Gastroesophageal sphincter (tissue), 3 donors: ENCODE measurements at regions not wholly inside any gene's neighbourhood (a gene's known extent, or its start where the extent isn't known, plus 50 kb on each side); places are given as distances from the start of the nearest gene placed in this dataset.

Source experiments
- CTCF ChIP-seq, 4 experiments: fragments of 200-600 bp in 2 of 4; fragments of 450-650 bp in 2 of 4; sonication (generic) in 1 of 4; IDR thresholded peaks; one replicate each; pipeline ENCODE4 v1.5.1; 2017 to 2019; ENCODE audit warnings: antibody characterized with exemption in 4 of 4, mild to moderate bottlenecking in 2 of 4, moderate library complexity in 2 of 4
- EP300 ChIP-seq: sonication (generic); formaldehyde crosslinking; IDR thresholded peaks from one replicate; pipeline ENCODE4 v1.6.1; 2017; ENCODE audit warnings: antibody characterized with exemption, mild to moderate bottlenecking
- POLR2A ChIP-seq, 2 donors: fragments of 450-650 bp; IDR thresholded peaks; one replicate each; pipeline ENCODE4 v1.6.1; 2017; ENCODE audit warnings: antibody characterized with exemption in 2 of 2, mild to moderate bottlenecking in 2 of 2, moderate library complexity in 1 of 2
- POLR2AphosphoS5 ChIP-seq: sonication (generic); formaldehyde crosslinking; IDR thresholded peaks from one replicate; pipeline ENCODE4 v1.6.1; 2017; ENCODE audit warnings: antibody characterized with exemption

- TF ChIP-seq CTCF (IDR thresholded peaks at IDR 0.05) (no peak), EP300 (no peak), POLR2A (IDR thresholded peaks at IDR 0.05) (no peak), POLR2AphosphoS5 (no peak)
Observed at GRCh38 chr10:125605167-125605566, 77.8 kb downstream of the TEX36 start.
